Activated CD8-positive, alpha-beta T cell treated with anti-CD3 and anti-CD28 coated beads for 36 hours (primary cell): ENCODE measurements at regions not wholly inside any gene's neighbourhood (a gene's known extent, or its start where the extent isn't known, plus 50 kb on each side); places are given as distances from the start of the nearest gene placed in this dataset.
"Not testable (repeated sequence)": the region's sequence is repeated elsewhere in the genome, so short reads cannot be mapped to it uniquely, and the experiment has no call there.

Source experiments
- ATAC-seq: fragments of 200-7000 bp; cut with Tn5 transposase; one replicate; pipeline ENCODE4 v1.10.0; 2021; ENCODE audit warnings: mild to moderate bottlenecking, moderate library complexity
- CTCF ChIA-PET: fragments of 350-600 bp; sonication (Branson Sonifier 250); formaldehyde crosslinking; loops from one replicate; lab custom pipeline; 2021; ENCODE audit warnings: antibody characterized with exemption; lab: Charles Lee
- POLR2A ChIA-PET: fragments of 350-600 bp; sonication (Branson Sonifier 250); formaldehyde crosslinking; loops from one replicate; lab custom pipeline; 2021; ENCODE audit warnings: antibody characterized with exemption; lab: Charles Lee
- DNase-seq: peaks from one replicate; pipeline ENCODE4 v3.0.0-alpha.2; 2020
- H3K27ac Mint-ChIP-seq: one replicate; pipeline ENCODE4 v1.8.0; 2021; ENCODE audit warnings: mild to moderate bottlenecking, mixed read lengths
- H3K27me3 Mint-ChIP-seq: one replicate; pipeline ENCODE4 v1.8.0; 2021; ENCODE audit warnings: mixed read lengths
- H3K36me3 Mint-ChIP-seq: one replicate; pipeline ENCODE4 v1.8.0; 2021; ENCODE audit warnings: low read depth, mixed read lengths
- H3K4me1 Mint-ChIP-seq: one replicate; pipeline ENCODE4 v1.8.0; 2021; ENCODE audit warnings: low read depth, mixed read lengths
- H3K4me3 Mint-ChIP-seq: one replicate; pipeline ENCODE4 v1.8.0; 2021; ENCODE audit warnings: mild to moderate bottlenecking, moderate library complexity, mixed read lengths
- H3K9me3 Mint-ChIP-seq: one replicate; pipeline ENCODE4 v1.8.0; 2021; ENCODE audit warnings: mixed read lengths
- CTCF ChIP-seq: fragments of 200-600 bp; IDR thresholded peaks from one replicate; pipeline ENCODE4 v1.8.0; 2022; ENCODE audit warnings: antibody characterized with exemption, mild to moderate bottlenecking
- intact Hi-C: fragments of 100-400 bp; cut with micrococcal nuclease; formaldehyde crosslinking; loops from one replicate; pipeline ENCODE4 v1.10.0; 2022

GRCh38 chr12:13328535-13328934, 132.0 kb downstream of the EMP1 start:
- DNase-seq, result no peak
- intact Hi-C loops, result no loop called here
- ATAC-seq, result no peak
- ChIA-PET CTCF (no interaction called here), POLR2A (no interaction called here)
- Mint-ChIP-seq H3K9me3 (no peaks in the 10 kb centered on the region), H3K4me1 (no peaks in the 10 kb centered on the region), H3K27me3 (peaks cover 15% of the 10 kb centered on the region), H3K4me3 (no peak overlapping the region), H3K36me3 (no peaks in the 10 kb centered on the region), H3K27ac (no peak overlapping the region)
- no peak for TF ChIP-seq CTCF

GRCh38 chr12:13326076-13326475, 129.6 kb downstream of the EMP1 start:
- CTCF ChIA-PET, result interaction anchor here (1.5 kb wide), 1 partner anchor 70 kb away, joined by 4 read pairs; no protein-coding TSS in a partner anchor
- ATAC-seq, result no peak

GRCh38 chr12:13325037-13325436, 128.5 kb downstream of the EMP1 start:
- H3K4me1 Mint-ChIP-seq, ATAC-seq, H3K4me3 Mint-ChIP-seq, DNase-seq, H3K9me3 Mint-ChIP-seq, H3K36me3 Mint-ChIP-seq, intact Hi-C loops, CTCF ChIA-PET, H3K27ac Mint-ChIP-seq, POLR2A ChIA-PET: not testable (repeated sequence)
- peaks cover 17% of the 10 kb centered on the region for H3K27me3 Mint-ChIP-seq

More at GRCh38 chr12:13326076-13326475, 129.6 kb downstream of the EMP1 start:
- no peaks in the 10 kb centered on the region for H3K9me3 Mint-ChIP-seq
- H3K36me3 Mint-ChIP-seq, result no peaks in the 10 kb centered on the region
- H3K4me1 Mint-ChIP-seq, result no peaks in the 10 kb centered on the region
- no peak for DNase-seq
- TF ChIP-seq CTCF, result no peak
- POLR2A ChIA-PET, result no interaction called here
- no peak overlapping the region for H3K27ac Mint-ChIP-seq
- no peak overlapping the region for H3K4me3 Mint-ChIP-seq
- peaks cover 17% of the 10 kb centered on the region for H3K27me3 Mint-ChIP-seq
- intact Hi-C loops, result no loop called here

GRCh38 chr12:13318231-13319015, 121.9 kb downstream of the EMP1 start:
- Mint-ChIP-seq H3K9me3 (no peaks in the 10 kb centered on the region), H3K27me3 (peaks cover 20% of the 10 kb centered on the region), H3K4me3 (no peak overlapping the region), H3K4me1 (no peaks in the 10 kb centered on the region), H3K36me3 (no peaks in the 10 kb centered on the region), H3K27ac (no peak overlapping the region)
- ChIA-PET POLR2A (no interaction called here), CTCF (interaction anchor here (0.7 to 1.2 kb wide), 2 partner anchors 11 to 44 kb away, joined by 3 to 4 read pairs; no protein-coding TSS in a partner anchor)
- no peak for DNase-seq
- intact Hi-C loops, result no loop called here
- ATAC-seq, result no peak
- no peak for TF ChIP-seq CTCF

GRCh38 chr12:13316587-13317246, 120.2 kb downstream of the EMP1 start:
- H3K27ac Mint-ChIP-seq, result no peak overlapping the region
- TF ChIP-seq CTCF, result no peak
- no peak for DNase-seq
- no peaks in the 10 kb centered on the region for H3K9me3 Mint-ChIP-seq
- no peaks in the 10 kb centered on the region for H3K36me3 Mint-ChIP-seq
- intact Hi-C loops, result no loop called here
- ATAC-seq, result no peak
- no peak overlapping the region for H3K4me3 Mint-ChIP-seq
- ChIA-PET CTCF (interaction anchor here (0.6 to 0.7 kb wide), 2 partner anchors 39 to 45 kb away, joined by 3 read pairs; no protein-coding TSS in a partner anchor), POLR2A (no interaction called here)
- no peaks in the 10 kb centered on the region for H3K4me1 Mint-ChIP-seq
- peaks cover 23% of the 10 kb centered on the region for H3K27me3 Mint-ChIP-seq
